ENCODE measurements at regions not wholly inside any gene's neighbourhood (a gene's known extent, or its start where the extent isn't known, plus 50 kb on each side); places are given as distances from the start of the nearest gene placed in this dataset.

DNA sequence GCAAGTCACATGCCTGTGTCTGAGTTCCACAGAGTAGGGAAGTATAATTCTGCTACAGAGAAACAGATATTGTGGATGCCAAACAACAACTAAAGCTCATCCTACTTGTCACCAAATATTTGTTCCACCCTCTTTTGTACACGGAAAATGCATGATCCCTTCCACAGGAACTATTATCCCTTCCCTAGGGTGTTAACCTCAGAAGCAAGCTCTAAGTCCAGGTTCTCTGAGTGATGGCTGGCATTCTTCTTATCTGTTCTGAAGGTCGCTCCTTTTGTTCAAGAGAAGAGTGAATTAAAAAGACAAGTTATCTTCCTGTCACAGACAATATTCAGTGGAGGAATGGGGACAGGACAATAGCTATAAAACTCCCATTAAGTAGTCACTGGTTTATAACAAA lies 460.1 kb upstream of the GCFC2 start:
- no peak overlapping the region for H3K27ac Mint-ChIP-seq (ENCODE audit: low read depth, unreplicated experiment)
- BruUV-seq (replicated peaks): no TSS peak
- POLR2A ChIA-PET: no interaction called here
- TF ChIP-seq, protein P1, sequence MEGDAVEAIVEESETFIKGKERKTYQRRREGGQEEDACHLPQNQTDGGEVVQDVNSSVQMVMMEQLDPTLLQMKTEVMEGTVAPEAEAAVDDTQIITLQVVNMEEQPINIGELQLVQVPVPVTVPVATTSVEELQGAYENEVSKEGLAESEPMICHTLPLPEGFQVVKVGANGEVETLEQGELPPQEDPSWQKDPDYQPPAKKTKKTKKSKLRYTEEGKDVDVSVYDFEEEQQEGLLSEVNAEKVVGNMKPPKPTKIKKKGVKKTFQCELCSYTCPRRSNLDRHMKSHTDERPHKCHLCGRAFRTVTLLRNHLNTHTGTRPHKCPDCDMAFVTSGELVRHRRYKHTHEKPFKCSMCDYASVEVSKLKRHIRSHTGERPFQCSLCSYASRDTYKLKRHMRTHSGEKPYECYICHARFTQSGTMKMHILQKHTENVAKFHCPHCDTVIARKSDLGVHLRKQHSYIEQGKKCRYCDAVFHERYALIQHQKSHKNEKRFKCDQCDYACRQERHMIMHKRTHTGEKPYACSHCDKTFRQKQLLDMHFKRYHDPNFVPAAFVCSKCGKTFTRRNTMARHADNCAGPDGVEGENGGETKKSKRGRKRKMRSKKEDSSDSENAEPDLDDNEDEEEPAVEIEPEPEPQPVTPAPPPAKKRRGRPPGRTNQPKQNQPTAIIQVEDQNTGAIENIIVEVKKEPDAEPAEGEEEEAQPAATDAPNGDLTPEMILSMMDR (IDR thresholded peaks at IDR 0.05; ENCODE audit: unreplicated experiment): no peak
- no peak for DNase-seq (ENCODE audit: unreplicated experiment)
- CTCF ChIA-PET: interaction anchor here (1.1 to 2.9 kb wide), 2 partner anchors 27 to 441 kb away, joined by 4 to 15 read pairs; no protein-coding TSS in a partner anchor
- intact Hi-C loops (cut with micrococcal nuclease): no loop called here
- no peak overlapping the region for H3K4me3 Mint-ChIP-seq (ENCODE audit: unreplicated experiment)
- no peaks in the 10 kb centered on the region for H3K36me3 Mint-ChIP-seq (ENCODE audit: insufficient read depth, unreplicated experiment)
- no peaks in the 10 kb centered on the region for H3K27me3 Mint-ChIP-seq (ENCODE audit: insufficient read depth, unreplicated experiment)
- no peaks in the 10 kb centered on the region for H3K4me1 Mint-ChIP-seq (ENCODE audit: insufficient read depth, unreplicated experiment)
- H3K9me3 Mint-ChIP-seq (ENCODE audit: unreplicated experiment): peaks cover 25% of the 10 kb centered on the region

DNA sequence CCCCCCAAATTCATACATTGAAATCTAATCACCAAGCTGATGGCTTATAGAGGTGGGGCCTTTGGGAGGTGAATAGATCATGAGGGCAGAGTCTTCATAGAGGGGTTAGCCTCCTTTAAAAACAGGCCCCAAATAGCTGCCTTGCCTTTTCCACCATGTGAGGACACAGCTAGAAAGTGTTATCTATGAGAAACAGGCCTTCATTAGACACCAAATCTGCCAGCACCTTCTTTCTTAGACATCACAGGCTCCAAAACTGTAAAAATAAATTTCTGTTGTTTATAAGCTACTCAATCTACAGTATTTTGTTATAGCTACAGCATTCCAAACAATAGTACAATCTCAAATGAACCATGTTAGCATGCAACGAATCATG lies 459.3 kb upstream of the GCFC2 start:
- Mint-ChIP-seq H3K4me1 (ENCODE audit: insufficient read depth, unreplicated experiment) (no peaks in the 10 kb centered on the region), H3K9me3 (ENCODE audit: unreplicated experiment) (peaks cover 17% of the 10 kb centered on the region), H3K36me3 (ENCODE audit: insufficient read depth, unreplicated experiment) (no peaks in the 10 kb centered on the region), H3K27ac (ENCODE audit: low read depth, unreplicated experiment) (no peak overlapping the region), H3K27me3 (ENCODE audit: insufficient read depth, unreplicated experiment) (no peaks in the 10 kb centered on the region), H3K4me3 (ENCODE audit: unreplicated experiment) (no peak overlapping the region)
- BruUV-seq (replicated peaks): no TSS peak
- intact Hi-C loops (cut with micrococcal nuclease): no loop called here
- ChIA-PET CTCF (interaction anchor here (2.9 kb wide), 1 partner anchor 28 kb away, joined by 15 read pairs; no protein-coding TSS in a partner anchor), POLR2A (no interaction called here)
- no peak for DNase-seq (ENCODE audit: unreplicated experiment)
- TF ChIP-seq, protein P1 (IDR thresholded peaks at IDR 0.05; ENCODE audit: unreplicated experiment): no peak

DNA sequence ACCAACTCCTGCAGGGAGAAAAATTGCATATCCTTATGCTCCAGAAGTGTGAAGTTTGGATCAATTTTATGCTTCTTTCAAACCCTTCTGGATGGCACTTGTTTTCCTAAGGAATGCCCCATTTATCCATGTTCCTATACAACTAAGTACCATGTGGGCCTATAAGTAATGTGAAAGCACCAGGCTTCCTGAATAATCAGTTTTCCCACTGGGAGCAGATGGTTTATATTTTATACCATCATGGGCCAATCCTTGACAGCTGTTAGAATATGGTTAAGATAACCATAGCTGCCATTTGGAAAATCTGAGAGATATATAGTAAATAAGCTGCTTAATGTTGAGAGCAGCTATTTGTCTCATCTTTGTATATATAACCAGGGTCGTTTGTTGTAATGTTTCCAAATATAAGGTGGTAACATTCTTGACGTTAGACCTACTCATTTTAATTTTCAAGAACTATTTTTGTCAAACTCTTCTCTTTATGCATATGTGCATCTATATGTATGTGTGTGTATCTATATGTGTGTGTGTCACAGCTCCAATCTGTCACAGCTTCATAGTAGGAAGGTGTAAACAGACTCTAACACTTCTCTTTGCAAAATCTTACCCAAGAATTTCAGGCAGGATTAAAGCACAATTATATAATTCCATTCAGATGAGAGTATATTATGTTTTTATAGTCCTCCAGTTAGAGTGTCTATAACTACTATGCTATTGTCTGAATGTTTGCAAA lies 458.7 kb upstream of the GCFC2 start:
- H3K4me3 Mint-ChIP-seq (ENCODE audit: unreplicated experiment): no peak overlapping the region
- CTCF ChIA-PET: interaction anchor here (0.9 to 2.9 kb wide), 2 partner anchors 12 to 28 kb away, joined by 3 to 15 read pairs; no protein-coding TSS in a partner anchor
- no peaks in the 10 kb centered on the region for H3K4me1 Mint-ChIP-seq (ENCODE audit: insufficient read depth, unreplicated experiment)
- POLR2A ChIA-PET: no interaction called here
- H3K36me3 Mint-ChIP-seq (ENCODE audit: insufficient read depth, unreplicated experiment): no peaks in the 10 kb centered on the region
- no peak for DNase-seq (ENCODE audit: unreplicated experiment)
- H3K9me3 Mint-ChIP-seq (ENCODE audit: unreplicated experiment): peaks cover 12% of the 10 kb centered on the region
- intact Hi-C loops (cut with micrococcal nuclease): no loop called here
- H3K27ac Mint-ChIP-seq (ENCODE audit: low read depth, unreplicated experiment): no peak overlapping the region
- no peaks in the 10 kb centered on the region for H3K27me3 Mint-ChIP-seq (ENCODE audit: insufficient read depth, unreplicated experiment)
- BruUV-seq (replicated peaks): no TSS peak
- TF ChIP-seq, protein P1 (IDR thresholded peaks at IDR 0.05; ENCODE audit: unreplicated experiment): no peak

GRCh38 chr2:76163860-76164259 lies 453.1 kb upstream of the GCFC2 start:
- Mint-ChIP-seq H3K36me3 (ENCODE audit: insufficient read depth, unreplicated experiment) (no peaks in the 10 kb centered on the region), H3K27me3 (ENCODE audit: insufficient read depth, unreplicated experiment) (no peaks in the 10 kb centered on the region), H3K4me1 (ENCODE audit: insufficient read depth, unreplicated experiment) (peaks cover 11% of the 10 kb centered on the region), H3K4me3 (ENCODE audit: unreplicated experiment) (no peak overlapping the region), H3K27ac (ENCODE audit: low read depth, unreplicated experiment) (no peak overlapping the region), H3K9me3 (ENCODE audit: unreplicated experiment) (no peaks in the 10 kb centered on the region)
- DNase-seq (ENCODE audit: unreplicated experiment): no peak
- intact Hi-C loops (cut with micrococcal nuclease): no loop called here
- ChIA-PET POLR2A (no interaction called here), CTCF (interaction anchor here (0.8 kb wide), 1 partner anchor 34 kb away, joined by 3 read pairs; no protein-coding TSS in a partner anchor)
- TF ChIP-seq, protein P1 (IDR thresholded peaks at IDR 0.05; ENCODE audit: unreplicated experiment): no peak
- BruUV-seq (replicated peaks): no TSS peak

All from MCF 10A (cell line).